Left lung (tissue), 4 donors: ENCODE measurements at regions not wholly inside any gene's neighbourhood (a gene's known extent, or its start where the extent isn't known, plus 50 kb on each side); places are given as distances from the start of the nearest gene placed in this dataset.

ENCODE experiments used
- ATAC-seq: fragments of 200-7000 bp; cut with Tn5 transposase; one replicate; pipeline ENCODE4 v1.9.1; 2020; ENCODE audit warnings: moderate library complexity
- DNase-seq, 4 donors: peaks; one replicate each; pipeline ENCODE4 v3.0.0-alpha.2; 2013 to 2020
- H3K27ac ChIP-seq, 2 donors: fragments of 200-600 bp; sonication (generic) in 1 of 2; one replicate each; pipeline versions ENCODE4 v1.5.0 to v1.8.0; 2020 to 2021
- H3K27me3 ChIP-seq, 2 donors: fragments of 200-600 bp; sonication (generic) in 1 of 2; one replicate each; pipeline versions ENCODE4 v1.5.0 to v1.8.0; 2020 to 2021
- H3K36me3 ChIP-seq, 2 donors: fragments of 200-600 bp; sonication (generic) in 1 of 2; one replicate each; pipeline versions ENCODE4 v1.5.0 to v1.8.0; 2020 to 2021
- H3K4me1 ChIP-seq, 2 donors: fragments of 200-600 bp; one replicate each; pipeline ENCODE4 v1.8.0; 2021
- H3K4me3 ChIP-seq, 2 donors: fragments of 200-600 bp; sonication (generic) in 1 of 2; one replicate each; pipeline versions ENCODE4 v1.5.0 to v1.8.0; 2020 to 2021; ENCODE audit warnings: mild to moderate bottlenecking in 1 of 2
- H3K9me3 ChIP-seq, 2 donors: fragments of 200-600 bp; sonication (generic) in 1 of 2; one replicate each; pipeline versions ENCODE4 v1.5.0 to v1.8.0; 2020 to 2021
- intact Hi-C, 2 donors: fragments of 100-400 bp; cut with DNase I; formaldehyde crosslinking; loops; one replicate each; pipeline versions ENCODE4 v1.11.2 to v1.14.2; 2022
- TF ChIP-seq, protein P1 (sequence below), 2 donors: fragments of 200-600 bp; sonication (generic) in 1 of 2; IDR thresholded peaks; one replicate each; pipeline versions ENCODE4 v1.5.0 to v1.8.0; 2021; ENCODE audit warnings: antibody characterized with exemption in 2 of 2
- donor health status: DM: no; HTN: yes; CAD: no.
- donor health status: DM: no; HTN: no; CAD: no.

DNA sequence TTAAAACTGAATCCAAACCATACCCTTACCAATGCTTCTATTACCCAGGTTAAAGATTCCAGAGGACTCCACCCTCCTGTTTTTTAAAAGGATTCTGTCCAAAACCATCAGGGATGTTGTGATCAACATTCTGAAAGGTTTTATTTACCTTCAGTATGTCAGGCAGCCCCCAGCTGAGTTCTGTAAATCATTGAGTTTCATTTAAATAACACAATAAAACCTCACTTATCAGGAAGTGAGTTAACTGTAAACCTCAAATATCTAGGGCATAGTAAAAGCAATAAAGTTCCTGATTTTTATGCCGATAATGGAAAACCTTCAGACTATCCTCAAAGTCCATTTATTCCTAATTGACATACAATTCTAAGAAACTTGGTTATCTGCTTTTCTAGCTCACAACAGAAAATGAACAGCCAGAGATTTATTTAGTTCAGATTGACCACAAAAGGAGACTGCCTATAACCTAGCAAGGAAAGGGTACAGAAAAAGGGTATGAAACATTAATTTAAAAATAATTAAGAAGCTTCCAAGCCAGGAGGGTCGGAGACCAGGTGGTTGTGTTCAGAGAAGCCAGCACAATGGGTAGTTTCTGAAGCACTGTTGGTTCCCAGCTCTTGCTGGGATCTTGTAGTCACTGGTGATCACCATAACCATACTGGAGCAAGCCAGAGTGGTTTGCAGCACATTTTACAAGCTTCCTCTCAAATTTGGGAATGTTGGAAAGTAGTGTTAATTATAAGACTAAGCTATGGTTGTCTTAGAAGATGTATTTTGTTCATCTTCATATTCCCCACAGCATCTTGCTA lies 336.4 kb upstream of the FMN2 start:
- TF ChIP-seq, protein P1, sequence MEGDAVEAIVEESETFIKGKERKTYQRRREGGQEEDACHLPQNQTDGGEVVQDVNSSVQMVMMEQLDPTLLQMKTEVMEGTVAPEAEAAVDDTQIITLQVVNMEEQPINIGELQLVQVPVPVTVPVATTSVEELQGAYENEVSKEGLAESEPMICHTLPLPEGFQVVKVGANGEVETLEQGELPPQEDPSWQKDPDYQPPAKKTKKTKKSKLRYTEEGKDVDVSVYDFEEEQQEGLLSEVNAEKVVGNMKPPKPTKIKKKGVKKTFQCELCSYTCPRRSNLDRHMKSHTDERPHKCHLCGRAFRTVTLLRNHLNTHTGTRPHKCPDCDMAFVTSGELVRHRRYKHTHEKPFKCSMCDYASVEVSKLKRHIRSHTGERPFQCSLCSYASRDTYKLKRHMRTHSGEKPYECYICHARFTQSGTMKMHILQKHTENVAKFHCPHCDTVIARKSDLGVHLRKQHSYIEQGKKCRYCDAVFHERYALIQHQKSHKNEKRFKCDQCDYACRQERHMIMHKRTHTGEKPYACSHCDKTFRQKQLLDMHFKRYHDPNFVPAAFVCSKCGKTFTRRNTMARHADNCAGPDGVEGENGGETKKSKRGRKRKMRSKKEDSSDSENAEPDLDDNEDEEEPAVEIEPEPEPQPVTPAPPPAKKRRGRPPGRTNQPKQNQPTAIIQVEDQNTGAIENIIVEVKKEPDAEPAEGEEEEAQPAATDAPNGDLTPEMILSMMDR (IDR thresholded peaks at IDR 0.05), result no peak
- H3K9me3 ChIP-seq, result no peaks in the 10 kb centered on the region
- no peak for ATAC-seq
- intact Hi-C loops, result no loop called here
- no peak for DNase-seq
- no peak overlapping the region for H3K4me3 ChIP-seq
- no peaks in the 10 kb centered on the region for H3K36me3 ChIP-seq
- H3K27me3 ChIP-seq, result no peaks in the 10 kb centered on the region
- no peaks in the 10 kb centered on the region for H3K4me1 ChIP-seq
- no peak overlapping the region for H3K27ac ChIP-seq

DNA sequence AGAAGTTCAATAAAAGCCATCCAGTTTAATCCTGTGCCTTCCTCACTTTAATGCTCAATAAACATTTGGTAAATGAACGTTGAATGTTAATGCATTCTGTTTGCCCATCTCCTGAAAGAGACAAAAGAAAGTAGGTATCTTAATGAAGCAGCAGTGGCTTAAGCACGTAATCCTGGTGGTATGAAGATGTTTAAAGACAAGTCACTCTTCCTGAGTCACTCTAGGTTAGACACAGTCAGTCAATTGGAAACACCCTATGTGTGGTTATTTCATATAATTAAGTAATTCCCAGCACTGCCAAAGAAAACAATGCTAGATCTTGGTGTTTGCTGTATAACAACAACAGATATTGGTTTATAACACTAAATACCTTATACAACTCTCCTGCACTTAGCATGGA lies 334.0 kb upstream of the FMN2 start:
- DNase-seq (no peak), ATAC-seq (no peak)
- TF ChIP-seq, protein P1 (IDR thresholded peaks at IDR 0.05), result no peak
- H3K4me3 ChIP-seq, result no peak overlapping the region
- intact Hi-C loops, result no loop called here
- H3K36me3 ChIP-seq, result no peaks in the 10 kb centered on the region
- H3K27ac ChIP-seq, result no peak overlapping the region
- no peaks in the 10 kb centered on the region for H3K27me3 ChIP-seq
- no peaks in the 10 kb centered on the region for H3K4me1 ChIP-seq
- no peaks in the 10 kb centered on the region for H3K9me3 ChIP-seq

DNA sequence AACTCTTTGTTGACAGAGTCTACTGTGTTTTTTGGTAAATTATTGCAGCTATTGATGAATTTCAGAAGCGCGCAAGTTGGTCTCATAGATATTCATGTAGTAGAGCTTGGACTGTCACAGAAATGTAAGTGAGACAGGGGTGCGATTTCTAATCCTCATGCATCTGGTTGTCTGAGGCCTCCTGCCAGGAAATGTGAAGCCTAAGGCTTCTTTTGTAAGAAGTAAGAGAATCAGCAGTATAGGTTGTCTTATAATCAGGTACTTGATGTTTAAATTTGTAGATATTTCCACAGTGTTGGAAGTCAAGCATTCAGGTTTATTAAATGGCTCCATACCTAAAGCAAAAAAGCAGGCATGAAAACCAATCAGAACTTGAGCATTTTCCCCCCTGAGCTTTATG lies 332.9 kb upstream of the FMN2 start:
- Histone ChIP-seq H3K9me3 (no peaks in the 10 kb centered on the region), H3K27me3 (no peaks in the 10 kb centered on the region), H3K36me3 (no peaks in the 10 kb centered on the region), H3K27ac (no peak overlapping the region), H3K4me1 (no peaks in the 10 kb centered on the region), H3K4me3 (no peak overlapping the region)
- intact Hi-C loops, result no loop called here
- no peak for DNase-seq
- no peak for ATAC-seq
- TF ChIP-seq, protein P1 (IDR thresholded peaks at IDR 0.05), result no peak

DNA sequence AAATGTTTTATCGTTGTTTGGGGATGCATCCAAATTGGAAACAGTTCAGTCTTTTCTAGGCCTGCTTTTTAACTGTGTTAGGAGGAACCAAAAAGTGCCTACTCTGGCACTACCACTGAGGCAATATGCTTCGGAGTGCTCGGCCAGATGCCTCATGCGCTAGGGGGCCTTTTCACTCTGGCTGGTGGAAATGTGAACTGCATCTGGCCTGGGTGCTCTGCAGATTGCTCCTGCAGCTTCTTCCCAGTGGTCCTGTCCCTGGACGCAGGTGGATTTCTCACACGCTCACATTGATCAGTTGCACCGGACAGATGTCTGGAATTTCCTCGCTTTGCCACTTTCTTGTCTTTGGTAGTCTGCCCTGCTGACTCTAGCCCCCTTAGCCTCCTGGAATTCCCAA lies 330.2 kb upstream of the FMN2 start:
- TF ChIP-seq, protein P1 (IDR thresholded peaks at IDR 0.05), result no peak
- Histone ChIP-seq H3K36me3 (no peaks in the 10 kb centered on the region), H3K27ac (no peak overlapping the region), H3K4me3 (no peak overlapping the region), H3K4me1 (no peaks in the 10 kb centered on the region), H3K27me3 (no peaks in the 10 kb centered on the region), H3K9me3 (no peaks in the 10 kb centered on the region)
- ATAC-seq (no peak), DNase-seq (no peak)
- intact Hi-C loops, result no loop called here

DNA sequence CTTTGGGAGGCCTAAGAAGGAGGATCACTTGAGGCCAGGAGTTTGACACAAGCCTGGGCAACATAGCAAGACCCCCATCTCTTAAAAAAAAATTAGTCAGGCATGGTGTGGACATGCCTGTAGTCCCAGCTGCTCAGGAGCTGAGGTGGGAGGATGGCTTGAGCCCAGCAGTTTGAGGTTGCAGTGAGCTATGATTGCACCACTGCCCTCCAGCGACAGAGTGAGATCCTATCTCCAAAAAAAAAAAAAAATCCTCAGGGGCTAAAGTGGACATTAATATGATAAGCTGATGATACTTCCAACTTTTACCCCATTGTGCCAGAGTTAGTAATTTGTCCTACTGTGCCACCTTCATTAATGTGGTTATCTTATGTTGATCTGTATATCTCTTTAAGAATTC lies 327.8 kb upstream of the FMN2 start:
- Histone ChIP-seq H3K27me3 (no peaks in the 10 kb centered on the region), H3K9me3 (no peaks in the 10 kb centered on the region), H3K36me3 (no peaks in the 10 kb centered on the region), H3K4me3 (no peak overlapping the region), H3K27ac (no peak overlapping the region), H3K4me1 (no peaks in the 10 kb centered on the region)
- TF ChIP-seq, protein P1 (IDR thresholded peaks at IDR 0.05), result no peak
- intact Hi-C loops, result no loop called here
- ATAC-seq (no peak), DNase-seq (no peak)
